ENCODE measurements at regions not wholly inside any gene's neighbourhood (a gene's known extent, or its start where the extent isn't known, plus 50 kb on each side); places are given as distances from the start of the nearest gene placed in this dataset.

GRCh38 chr5:118551031-118551430 is 437.3 kb downstream of the DTWD2 start:
- intact Hi-C loops (cut with micrococcal nuclease) = no loop called here
- Histone ChIP-seq H3K36me3 (no peaks in the 10 kb centered on the region), H3K4me3 (no peak overlapping the region), H3K9me3 (replicated peaks) (no peaks in the 10 kb centered on the region), H3K4me1 (peaks cover 24% of the 10 kb centered on the region), H3K27ac (replicated peaks) (no peak overlapping the region), H3K27me3 (ENCODE audit: low read depth) (no peaks in the 10 kb centered on the region)
- DNase-seq = no peak
- TF ChIP-seq CTCF (IDR thresholded peaks at IDR 0.05; ENCODE audit: borderline replicate concordance) = no peak

- H3K9me3 ChIP-seq (replicated peaks) = no peaks in the 10 kb centered on the region
- no peak for DNase-seq
- intact Hi-C loops (cut with micrococcal nuclease) = no loop called here
- no peak for TF ChIP-seq CTCF (IDR thresholded peaks at IDR 0.05; ENCODE audit: borderline replicate concordance)
- H3K4me1 ChIP-seq = peaks cover 14% of the 10 kb centered on the region
- no peak overlapping the region for H3K27ac ChIP-seq (replicated peaks)
- H3K36me3 ChIP-seq = no peaks in the 10 kb centered on the region
- H3K27me3 ChIP-seq (ENCODE audit: low read depth) = no peaks in the 10 kb centered on the region
- H3K4me3 ChIP-seq = no peak overlapping the region
Observed at GRCh38 chr5:118548761-118549720, 439.3 kb downstream of the DTWD2 start.

GRCh38 chr5:118545470-118545869 is 442.9 kb downstream of the DTWD2 start:
- Histone ChIP-seq H3K4me1 (no peaks in the 10 kb centered on the region), H3K27me3 (ENCODE audit: low read depth) (no peaks in the 10 kb centered on the region), H3K9me3 (replicated peaks) (no peaks in the 10 kb centered on the region), H3K4me3 (no peak overlapping the region), H3K36me3 (no peaks in the 10 kb centered on the region), H3K27ac (replicated peaks) (no peak overlapping the region)
- no peak for TF ChIP-seq CTCF (IDR thresholded peaks at IDR 0.05; ENCODE audit: borderline replicate concordance)
- intact Hi-C loops (cut with micrococcal nuclease) = no loop called here
- DNase-seq = no peak

GRCh38 chr5:118544887-118545449 is 443.4 kb downstream of the DTWD2 start:
- intact Hi-C loops (cut with micrococcal nuclease) = no loop called here
- Histone ChIP-seq H3K36me3 (no peaks in the 10 kb centered on the region), H3K27me3 (ENCODE audit: low read depth) (no peaks in the 10 kb centered on the region), H3K4me1 (no peaks in the 10 kb centered on the region), H3K9me3 (replicated peaks) (no peaks in the 10 kb centered on the region), H3K27ac (replicated peaks) (no peak overlapping the region), H3K4me3 (no peak overlapping the region)
- TF ChIP-seq CTCF (IDR thresholded peaks at IDR 0.05; ENCODE audit: borderline replicate concordance) = no peak
- no peak for DNase-seq

GRCh38 chr5:118533923-118534322 is 454.4 kb downstream of the DTWD2 start:
- TF ChIP-seq CTCF (IDR thresholded peaks at IDR 0.05; ENCODE audit: borderline replicate concordance) = no peak
- H3K36me3 ChIP-seq = no peaks in the 10 kb centered on the region
- intact Hi-C loops (cut with micrococcal nuclease) = no loop called here

More at GRCh38 chr5:118533923-118534322, 454.4 kb downstream of the DTWD2 start:
- Histone ChIP-seq H3K27ac (replicated peaks) (peak overlapping the region; percentile 51), H3K27me3 (ENCODE audit: low read depth) (no peaks in the 10 kb centered on the region), H3K4me1 (peaks cover 33% of the 10 kb centered on the region), H3K4me3 (no peak overlapping the region), H3K9me3 (replicated peaks) (no peaks in the 10 kb centered on the region)
- no peak for DNase-seq

Measured in left ventricle myocardium inferior (tissue), 1 donor.